GM21360 (cell line): ENCODE measurements at regions not wholly inside any gene's neighbourhood (a gene's known extent, or its start where the extent isn't known, plus 50 kb on each side); places are given as distances from the start of the nearest gene placed in this dataset.

Source experiments
- ATAC-seq: cut with Tn5 transposase; IDR thresholded peaks from one replicate; pipeline ENCODE4 v1.9.1; 2021; ENCODE audit warnings: mild to moderate bottlenecking, moderate library complexity; ENCODE audit not compliant: unreplicated experiment

GRCh38 chr5:121793791-121794190 lies 57.9 kb upstream of the FTMT start:
- ATAC-seq: no peak

GRCh38 chr5:121795511-121795910 lies 56.2 kb upstream of the FTMT start:
- no peak for ATAC-seq

GRCh38 chr5:121797681-121798518 lies 53.8 kb upstream of the FTMT start:
- ATAC-seq: no peak
